Kidney tubule cell (primary cell): ENCODE measurements at regions not wholly inside any gene's neighbourhood (a gene's known extent, or its start where the extent isn't known, plus 50 kb on each side); places are given as distances from the start of the nearest gene placed in this dataset.

Experiments used
- DNase-seq: peaks from one replicate; pipeline ENCODE4 v3.0.0-alpha.2; 2018; ENCODE audit warnings: low spot score

DNA sequence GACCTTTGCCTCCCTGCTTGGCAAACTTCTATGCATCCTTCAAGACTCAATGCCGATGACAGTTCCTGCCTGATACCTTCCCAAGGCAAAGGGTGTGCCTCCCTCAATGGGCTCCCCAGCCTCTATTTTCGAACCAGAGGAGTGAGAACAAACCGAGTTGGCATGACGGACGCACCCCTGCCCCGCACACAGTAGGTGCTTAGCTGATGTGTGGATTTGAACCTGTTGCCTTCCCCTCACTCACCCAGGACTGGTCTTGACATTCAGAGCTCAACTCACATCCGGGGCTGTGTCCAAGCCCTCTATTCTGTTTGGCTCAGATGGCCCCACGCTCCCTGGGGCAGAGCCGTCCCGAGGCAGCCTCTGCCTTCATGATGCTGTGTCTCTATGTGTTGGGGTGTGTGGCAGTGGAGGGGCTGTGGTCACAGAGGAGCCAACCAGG, 52.2 kb upstream of the SLC6A11 start:
- no peak for DNase-seq

DNA sequence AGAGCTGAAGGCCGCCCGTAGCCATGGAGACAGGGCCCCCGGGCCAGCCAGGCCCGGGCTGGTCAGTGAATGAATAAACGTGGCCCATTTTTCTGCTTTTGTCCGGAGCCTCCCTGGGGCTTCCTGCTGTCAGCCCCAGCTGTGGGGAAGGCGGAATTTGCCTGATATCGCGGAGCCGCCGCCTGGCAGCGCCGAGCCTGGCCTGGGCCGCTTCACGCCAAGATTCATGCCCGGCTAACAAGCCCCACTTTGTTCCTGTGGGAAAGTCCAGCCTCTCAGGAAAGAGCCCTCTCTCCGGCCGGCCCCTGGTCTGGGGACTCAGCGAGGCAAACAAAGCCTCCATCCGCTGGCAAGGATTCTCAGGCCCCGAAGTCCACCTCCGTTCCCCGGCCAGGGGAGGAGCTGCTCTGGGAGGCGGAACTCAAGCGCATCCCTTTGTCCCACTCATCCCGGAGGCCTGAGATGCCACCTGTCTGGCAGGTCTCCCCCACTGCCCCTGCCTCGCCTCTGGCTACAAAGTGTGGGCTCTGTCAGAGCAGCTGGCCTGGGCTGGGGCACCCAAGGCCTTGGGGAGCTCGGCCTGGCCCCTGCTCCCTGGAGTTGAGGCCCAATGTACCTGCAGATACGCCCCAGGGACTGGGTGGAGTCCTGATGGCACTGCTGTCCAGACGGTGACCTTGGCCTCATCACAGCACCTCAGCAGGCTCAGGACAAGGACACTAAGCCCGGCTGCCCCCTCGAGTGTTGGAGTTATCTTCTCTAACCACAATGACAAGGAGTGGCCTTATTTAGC, 51.6 kb upstream of the SLC6A11 start:
- DNase-seq = no peak

DNA sequence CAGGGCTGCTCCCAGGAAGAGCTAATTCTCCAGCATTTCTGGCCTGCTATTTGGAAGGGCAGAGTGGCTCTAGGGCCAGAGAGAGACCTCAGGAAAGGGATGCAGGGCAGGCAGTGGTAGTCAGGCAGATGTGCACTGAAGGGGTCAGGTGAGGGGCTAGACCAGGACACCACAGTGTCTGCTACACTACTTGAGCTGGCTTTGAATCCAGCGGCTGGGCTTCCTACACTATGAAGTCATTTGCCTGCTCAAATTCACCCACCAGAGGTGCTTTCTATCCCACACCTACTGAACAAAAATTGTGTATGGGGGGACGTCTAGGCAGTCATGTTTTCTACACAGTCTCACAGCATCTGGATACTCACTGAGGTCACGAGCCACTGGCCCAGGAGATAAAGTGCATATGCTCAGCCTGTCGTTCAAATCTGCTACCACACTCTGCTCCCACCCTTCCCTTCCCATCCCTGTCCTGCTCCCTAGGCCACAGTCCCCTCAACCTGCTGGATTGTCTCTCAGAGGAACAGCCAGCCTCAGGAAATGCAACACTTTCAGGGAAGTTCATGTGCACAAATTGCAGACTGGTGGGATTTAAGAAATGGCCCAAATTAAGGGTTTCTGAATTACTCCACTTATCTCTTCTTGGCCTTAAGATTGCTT, 49.9 kb upstream of the SLC6A11 start:
- DNase-seq = no peak
